ENCODE measurements at regions not wholly inside any gene's neighbourhood (a gene's known extent, or its start where the extent isn't known, plus 50 kb on each side); places are given as distances from the start of the nearest gene placed in this dataset.

DNA sequence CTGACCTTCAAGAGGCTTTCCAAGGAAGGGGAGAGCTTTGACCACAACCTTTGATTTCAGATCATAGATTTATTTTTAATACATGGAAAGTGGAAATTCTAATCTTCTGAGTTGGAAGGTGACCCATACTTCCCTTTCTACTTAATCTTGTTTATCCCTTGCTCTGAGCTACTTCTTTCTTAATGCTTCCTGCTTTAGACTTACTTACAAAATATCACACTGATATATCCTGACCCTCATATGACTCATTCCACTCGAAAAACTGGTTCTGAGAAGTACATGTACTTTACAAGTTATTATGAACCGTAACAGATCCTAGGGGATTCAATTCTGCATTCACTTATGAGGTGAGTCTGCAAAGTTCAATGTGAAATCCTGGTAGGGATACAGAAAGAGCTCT, 76.2 kb upstream of the IRS2 start:
- no peaks in the 10 kb centered on the region for H3K36me3 ChIP-seq (replicated peaks)
- H3K4me3 ChIP-seq: no peak overlapping the region
- no peaks in the 10 kb centered on the region for H3K9me3 ChIP-seq
- no peak for DNase-seq (ENCODE audit: low spot score in 2 of 2)
- in situ Hi-C loops (cut with MboI; ENCODE audit: low sequenced_read_pairs): no loop called here
- no peaks in the 10 kb centered on the region for H3K4me1 ChIP-seq
- H3K27me3 ChIP-seq (ENCODE audit: low read depth): no peaks in the 10 kb centered on the region

DNA sequence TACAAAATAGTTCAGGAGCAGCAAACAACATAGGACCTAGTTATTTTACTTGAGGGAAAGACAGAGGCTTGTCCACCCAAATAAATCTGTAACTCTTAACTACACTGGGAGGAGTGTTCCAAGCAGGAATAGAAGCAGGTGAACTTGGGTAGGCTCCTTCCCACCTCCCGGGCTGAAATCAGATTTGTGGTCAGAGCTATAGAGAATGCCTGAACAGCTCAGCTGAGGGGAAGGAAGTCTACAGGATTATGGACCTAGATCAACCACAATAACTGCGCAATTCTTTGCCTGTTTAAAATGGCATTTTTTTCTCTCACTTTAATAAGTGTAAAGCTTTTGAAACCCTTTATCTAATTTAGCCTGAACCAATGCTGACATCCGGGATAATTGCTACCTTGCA, 73.5 kb upstream of the IRS2 start:
- no peaks in the 10 kb centered on the region for H3K9me3 ChIP-seq
- no peaks in the 10 kb centered on the region for H3K36me3 ChIP-seq (replicated peaks)
- no peak overlapping the region for H3K4me3 ChIP-seq
- DNase-seq (ENCODE audit: low spot score in 2 of 2): no peak
- no peaks in the 10 kb centered on the region for H3K27me3 ChIP-seq (ENCODE audit: low read depth)
- H3K4me1 ChIP-seq: no peaks in the 10 kb centered on the region
- in situ Hi-C loops (cut with MboI; ENCODE audit: low sequenced_read_pairs): no loop called here

DNA sequence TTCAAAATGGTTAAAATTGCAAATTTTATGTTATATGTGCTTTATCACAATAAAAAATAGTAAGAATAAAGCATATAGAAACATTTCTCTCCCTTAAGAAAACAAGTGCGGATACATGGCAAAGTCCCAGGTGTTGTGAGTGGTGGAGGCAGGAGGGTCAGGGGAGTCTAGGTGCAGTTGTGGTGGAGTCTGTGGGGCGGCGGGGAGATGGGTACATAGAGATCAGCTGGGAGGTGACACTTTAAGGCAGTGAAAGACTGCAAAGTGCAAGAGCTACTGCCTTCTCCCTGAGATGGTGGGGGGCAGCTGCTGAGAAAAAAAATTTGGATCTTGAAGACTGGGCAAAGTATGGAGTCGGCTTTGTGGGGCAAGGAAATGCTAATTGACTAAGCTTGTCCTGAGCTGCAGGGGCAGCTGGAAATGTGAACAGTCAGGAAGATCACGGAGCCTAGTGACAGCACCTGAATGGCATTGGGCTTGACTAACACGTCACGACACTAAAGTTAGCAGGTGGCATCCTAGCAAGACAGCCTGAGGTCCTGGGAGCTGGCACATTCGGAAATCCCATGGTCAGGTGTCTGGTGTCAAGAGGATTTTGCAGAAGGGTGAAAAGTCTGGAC, 72.9 kb upstream of the IRS2 start:
- Histone ChIP-seq H3K27me3 (ENCODE audit: low read depth) (no peaks in the 10 kb centered on the region), H3K4me1 (no peaks in the 10 kb centered on the region), H3K9me3 (no peaks in the 10 kb centered on the region), H3K4me3 (no peak overlapping the region), H3K36me3 (replicated peaks) (no peaks in the 10 kb centered on the region)
- DNase-seq (ENCODE audit: low spot score in 2 of 2): no peak
- in situ Hi-C loops (cut with MboI; ENCODE audit: low sequenced_read_pairs): no loop called here

DNA sequence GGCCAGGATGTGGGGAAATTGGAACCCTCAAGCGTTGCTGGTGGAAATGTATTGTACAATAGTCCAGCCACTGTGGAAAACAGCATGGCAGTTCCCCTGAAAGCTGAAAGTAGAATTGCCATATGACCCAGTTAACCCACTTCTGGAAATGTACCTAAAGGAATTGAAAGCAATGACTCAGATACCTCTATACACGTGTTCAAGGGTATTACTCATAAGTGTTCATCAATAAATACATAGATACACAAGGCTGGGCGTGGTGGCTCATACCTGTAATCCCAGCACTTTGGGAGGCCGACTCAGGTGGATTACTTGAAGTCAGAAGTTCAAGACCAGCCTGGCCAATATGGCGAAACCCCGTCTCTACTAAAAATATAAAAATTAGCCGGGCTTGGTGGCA, 71.9 kb upstream of the IRS2 start:
- Histone ChIP-seq H3K4me3 (no peak overlapping the region), H3K36me3 (replicated peaks) (no peaks in the 10 kb centered on the region), H3K27me3 (ENCODE audit: low read depth) (no peaks in the 10 kb centered on the region), H3K9me3 (no peaks in the 10 kb centered on the region), H3K4me1 (no peaks in the 10 kb centered on the region)
- in situ Hi-C loops (cut with MboI; ENCODE audit: low sequenced_read_pairs): no loop called here
- DNase-seq (ENCODE audit: low spot score in 2 of 2): no peak

DNA sequence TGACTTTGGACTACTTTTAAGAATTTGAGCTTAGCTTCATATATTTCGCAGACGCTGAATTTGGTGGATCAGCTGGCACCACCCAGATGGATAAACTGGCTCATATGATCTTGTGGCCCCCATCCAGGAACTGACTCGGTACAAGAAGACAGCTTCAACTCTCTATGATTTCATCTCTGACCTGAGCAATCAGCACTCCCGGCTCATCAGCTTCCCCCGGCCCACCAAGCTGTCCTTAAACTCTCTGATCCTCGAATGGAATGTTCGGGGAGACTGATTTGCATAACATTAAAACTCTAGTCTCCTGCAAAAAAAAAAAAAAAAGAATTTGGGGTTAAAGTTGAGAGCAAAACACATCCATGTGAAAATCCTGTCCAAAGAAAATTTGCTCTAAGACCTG, 71.4 kb upstream of the IRS2 start:
- no peak for DNase-seq (ENCODE audit: low spot score in 2 of 2)
- Histone ChIP-seq H3K4me3 (no peak overlapping the region), H3K36me3 (replicated peaks) (no peaks in the 10 kb centered on the region), H3K27me3 (ENCODE audit: low read depth) (no peaks in the 10 kb centered on the region), H3K9me3 (no peaks in the 10 kb centered on the region), H3K4me1 (no peaks in the 10 kb centered on the region)
- in situ Hi-C loops (cut with MboI; ENCODE audit: low sequenced_read_pairs): no loop called here

DNA sequence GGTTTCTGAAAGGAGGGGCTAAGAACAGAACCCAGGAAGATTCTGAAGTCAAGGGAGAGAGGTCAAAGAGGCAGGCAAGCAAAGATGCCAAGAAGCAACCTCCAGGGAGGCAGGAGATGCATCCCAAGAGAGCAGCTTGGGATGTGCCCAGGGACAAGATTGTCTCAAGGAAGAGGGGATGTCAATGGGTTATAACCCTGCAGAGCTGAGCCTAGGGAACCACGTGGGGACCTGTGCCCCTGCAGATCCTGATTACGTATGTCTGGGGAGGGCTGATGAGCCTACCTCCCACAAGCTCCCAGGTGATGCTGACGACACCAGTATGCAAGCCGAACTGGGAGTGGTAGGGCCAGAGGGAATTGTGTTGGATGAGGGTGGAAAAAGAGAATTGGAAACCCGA, 70.9 kb upstream of the IRS2 start:
- in situ Hi-C loops (cut with MboI; ENCODE audit: low sequenced_read_pairs): no loop called here

DNA sequence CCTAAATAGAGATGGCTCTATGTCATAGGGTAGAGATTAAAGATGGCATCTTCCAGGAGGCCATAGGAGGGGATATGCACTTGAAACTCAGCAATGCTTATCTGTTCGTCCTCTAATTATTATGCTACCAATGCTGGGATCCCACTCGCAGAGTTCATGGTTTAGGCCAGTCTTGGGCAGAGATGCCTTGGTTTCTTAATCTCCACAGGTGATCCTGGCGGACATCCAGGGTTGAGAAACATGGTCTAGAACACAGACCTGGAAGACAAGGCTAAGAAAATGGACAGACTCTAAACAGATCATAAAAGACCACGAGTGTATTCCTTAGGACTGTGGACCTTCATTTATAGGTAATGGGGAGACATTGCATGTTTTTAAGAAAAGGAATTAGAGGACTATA, 70.0 kb upstream of the IRS2 start:
- no peak for DNase-seq (ENCODE audit: low spot score in 2 of 2)
- in situ Hi-C loops (cut with MboI; ENCODE audit: low sequenced_read_pairs): no loop called here
- no peaks in the 10 kb centered on the region for H3K9me3 ChIP-seq
- no peaks in the 10 kb centered on the region for H3K4me1 ChIP-seq
- H3K4me3 ChIP-seq: no peak overlapping the region
- no peaks in the 10 kb centered on the region for H3K27me3 ChIP-seq (ENCODE audit: low read depth)
- no peaks in the 10 kb centered on the region for H3K36me3 ChIP-seq (replicated peaks)

More for the DNA sequence above, 70.9 kb upstream of the IRS2 start:
- H3K9me3 ChIP-seq: no peaks in the 10 kb centered on the region
- no peaks in the 10 kb centered on the region for H3K4me1 ChIP-seq
- H3K36me3 ChIP-seq (replicated peaks): no peaks in the 10 kb centered on the region
- no peak for DNase-seq (ENCODE audit: low spot score in 2 of 2)
- H3K4me3 ChIP-seq: no peak overlapping the region
- no peaks in the 10 kb centered on the region for H3K27me3 ChIP-seq (ENCODE audit: low read depth)

DNA sequence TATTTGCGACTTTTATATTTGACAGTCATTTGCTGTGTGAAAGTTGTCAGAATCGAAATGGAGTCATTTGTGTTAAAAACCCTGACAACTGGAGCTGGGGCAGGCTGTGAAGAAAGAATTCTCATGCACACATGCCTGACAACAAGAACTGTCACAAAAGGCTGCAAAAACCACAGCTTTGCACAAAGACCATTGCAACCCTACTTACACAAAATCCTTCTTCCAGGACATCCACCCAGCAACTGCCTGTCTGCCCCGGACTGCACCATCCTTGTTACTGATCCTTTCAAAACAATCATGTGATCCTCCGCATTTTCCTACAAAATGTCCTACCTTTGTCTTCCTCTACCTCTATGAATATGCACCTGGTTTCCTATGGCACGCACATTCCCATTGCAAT, 66.8 kb upstream of the IRS2 start:
- Histone ChIP-seq H3K36me3 (replicated peaks) (no peaks in the 10 kb centered on the region), H3K9me3 (no peaks in the 10 kb centered on the region), H3K4me1 (no peaks in the 10 kb centered on the region), H3K4me3 (no peak overlapping the region), H3K27me3 (ENCODE audit: low read depth) (no peaks in the 10 kb centered on the region)
- DNase-seq (ENCODE audit: low spot score in 2 of 2): no peak
- in situ Hi-C loops (cut with MboI; ENCODE audit: low sequenced_read_pairs): no loop called here

DNA sequence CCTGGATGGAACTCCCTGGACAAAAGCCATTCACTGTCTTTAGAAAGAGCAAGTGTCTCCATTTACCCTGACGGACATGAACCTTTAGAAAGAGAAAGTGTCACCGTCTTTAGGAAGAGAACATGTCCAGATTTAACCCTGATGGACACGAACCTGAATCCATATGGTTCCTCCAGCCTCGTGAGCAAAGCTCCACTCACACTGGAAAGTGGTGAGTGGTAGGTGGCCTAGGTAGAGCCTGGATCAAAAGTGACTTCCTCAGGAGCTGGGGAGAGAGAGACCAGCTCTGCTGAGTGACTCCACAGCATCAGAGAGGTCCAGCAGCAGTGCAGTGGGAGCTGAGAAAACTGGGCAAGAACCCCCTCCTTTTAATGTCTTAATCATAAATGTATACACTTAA, 59.8 kb upstream of the IRS2 start:
- no peaks in the 10 kb centered on the region for H3K4me1 ChIP-seq
- H3K27me3 ChIP-seq (ENCODE audit: low read depth): no peaks in the 10 kb centered on the region
- no peaks in the 10 kb centered on the region for H3K36me3 ChIP-seq (replicated peaks)
- H3K9me3 ChIP-seq: no peaks in the 10 kb centered on the region
- in situ Hi-C loops (cut with MboI; ENCODE audit: low sequenced_read_pairs): no loop called here
- H3K4me3 ChIP-seq: no peak overlapping the region
- no peak for DNase-seq (ENCODE audit: low spot score in 2 of 2)

DNA sequence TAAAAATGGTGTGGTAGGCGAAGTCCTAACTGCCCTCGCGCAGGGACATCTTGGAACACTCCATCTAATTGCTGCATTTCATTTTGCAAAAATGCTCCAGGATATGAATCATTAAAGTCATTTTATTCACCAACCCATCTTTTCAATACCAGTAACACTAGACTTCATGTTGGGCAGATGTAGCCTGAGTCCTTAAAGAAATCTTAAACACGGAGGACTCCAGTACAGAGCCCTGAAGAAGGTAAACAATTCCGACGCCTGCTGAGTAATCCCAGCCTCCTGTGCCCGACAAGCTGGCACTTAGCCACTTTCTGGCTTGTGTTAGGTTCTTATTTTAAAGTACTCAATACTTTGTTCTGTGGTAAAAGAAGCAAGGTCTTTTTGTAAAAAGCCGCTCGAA, 58.0 kb upstream of the IRS2 start:
- Histone ChIP-seq H3K4me1 (no peaks in the 10 kb centered on the region), H3K9me3 (no peaks in the 10 kb centered on the region), H3K27me3 (ENCODE audit: low read depth) (no peaks in the 10 kb centered on the region), H3K36me3 (replicated peaks) (no peaks in the 10 kb centered on the region), H3K4me3 (no peak overlapping the region)
- no peak for DNase-seq (ENCODE audit: low spot score in 2 of 2)
- in situ Hi-C loops (cut with MboI; ENCODE audit: low sequenced_read_pairs): no loop called here

DNA sequence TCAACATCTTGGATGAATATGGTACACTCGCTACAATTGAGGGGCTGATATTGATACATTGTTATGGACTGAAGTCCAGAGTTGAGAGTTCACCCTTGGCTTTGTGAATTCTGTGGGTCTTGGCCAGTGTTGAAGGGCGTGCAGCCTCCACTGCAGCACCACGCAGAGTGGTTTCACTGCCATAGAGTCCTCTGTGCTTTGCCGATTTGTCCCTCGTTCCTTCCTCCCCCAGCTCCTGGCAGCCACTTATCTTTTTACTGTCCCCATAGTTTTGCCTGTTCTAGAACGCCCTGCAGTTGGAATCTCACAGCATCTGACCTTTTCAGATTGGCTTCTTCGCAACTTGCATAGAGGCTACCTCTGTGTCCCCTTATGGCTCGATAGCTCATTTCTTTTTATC, 57.3 kb upstream of the IRS2 start:
- Histone ChIP-seq H3K9me3 (no peaks in the 10 kb centered on the region), H3K36me3 (replicated peaks) (no peaks in the 10 kb centered on the region), H3K4me3 (no peak overlapping the region), H3K4me1 (no peaks in the 10 kb centered on the region), H3K27me3 (ENCODE audit: low read depth) (no peaks in the 10 kb centered on the region)
- in situ Hi-C loops (cut with MboI; ENCODE audit: low sequenced_read_pairs): no loop called here
- DNase-seq (ENCODE audit: low spot score in 2 of 2): no peak

DNA sequence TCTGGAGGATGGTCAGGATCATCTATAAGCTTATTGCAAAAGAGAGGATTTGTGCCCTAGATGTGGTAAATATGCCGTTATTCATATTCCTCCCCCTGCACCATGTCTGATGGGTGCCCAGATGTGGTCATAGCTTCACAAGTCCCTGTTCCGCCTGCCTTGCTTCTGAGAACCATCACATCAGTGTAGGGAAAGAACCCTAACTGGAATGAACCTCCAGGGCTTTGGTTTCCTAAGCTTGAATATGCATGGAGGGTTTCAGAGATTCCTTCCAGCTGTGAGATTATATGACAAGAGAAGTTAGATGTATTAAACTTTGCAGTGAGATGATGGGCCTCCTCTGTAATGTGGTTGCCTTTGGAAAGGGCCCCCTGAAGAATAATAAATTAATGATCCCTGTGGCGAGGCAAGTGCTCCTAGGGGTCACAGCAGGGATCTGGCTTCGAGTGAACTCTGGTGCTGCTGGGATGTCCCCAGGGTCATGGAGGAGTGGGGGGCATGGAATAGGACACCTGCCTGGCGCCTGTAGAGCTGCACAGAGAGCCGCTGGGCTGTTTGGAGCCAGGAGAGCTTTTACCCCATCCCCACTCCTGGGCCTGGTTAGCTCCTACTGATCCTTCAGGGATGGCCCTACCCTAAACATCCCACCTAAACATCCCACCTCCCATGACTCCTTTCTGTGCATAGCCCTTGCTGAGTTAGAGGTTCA, 56.0 kb upstream of the IRS2 start:
- H3K27me3 ChIP-seq (ENCODE audit: low read depth): no peaks in the 10 kb centered on the region
- in situ Hi-C loops (cut with MboI; ENCODE audit: low sequenced_read_pairs): no loop called here
- DNase-seq (ENCODE audit: low spot score in 2 of 2): no peak
- no peaks in the 10 kb centered on the region for H3K4me1 ChIP-seq
- H3K36me3 ChIP-seq (replicated peaks): no peaks in the 10 kb centered on the region
- H3K4me3 ChIP-seq: no peak overlapping the region
- no peaks in the 10 kb centered on the region for H3K9me3 ChIP-seq

DNA sequence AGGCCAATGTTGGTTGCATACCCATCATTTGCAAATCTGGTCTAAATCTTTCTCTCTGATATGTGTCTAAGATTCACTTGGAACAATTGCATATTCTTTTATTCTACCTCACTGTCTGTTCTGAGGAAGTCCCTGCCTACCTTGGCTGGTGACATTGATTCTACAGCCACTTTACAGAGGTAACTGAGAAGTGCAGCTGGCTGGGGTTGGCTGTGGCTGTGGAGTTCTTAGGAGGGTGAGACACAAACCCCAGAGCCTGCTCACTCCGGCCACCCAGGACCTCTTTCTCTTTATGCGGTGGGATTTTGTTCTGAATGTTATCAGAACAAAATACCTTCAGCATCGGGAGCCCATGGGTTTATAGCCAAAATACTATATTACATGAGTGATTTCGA, 54.5 kb upstream of the IRS2 start:
- H3K27me3 ChIP-seq (ENCODE audit: low read depth): no peaks in the 10 kb centered on the region
- no peak for DNase-seq (ENCODE audit: low spot score in 2 of 2)
- H3K4me1 ChIP-seq: no peaks in the 10 kb centered on the region
- H3K4me3 ChIP-seq: no peak overlapping the region
- no peaks in the 10 kb centered on the region for H3K9me3 ChIP-seq
- H3K36me3 ChIP-seq (replicated peaks): no peaks in the 10 kb centered on the region
- in situ Hi-C loops (cut with MboI; ENCODE audit: low sequenced_read_pairs): no loop called here

DNA sequence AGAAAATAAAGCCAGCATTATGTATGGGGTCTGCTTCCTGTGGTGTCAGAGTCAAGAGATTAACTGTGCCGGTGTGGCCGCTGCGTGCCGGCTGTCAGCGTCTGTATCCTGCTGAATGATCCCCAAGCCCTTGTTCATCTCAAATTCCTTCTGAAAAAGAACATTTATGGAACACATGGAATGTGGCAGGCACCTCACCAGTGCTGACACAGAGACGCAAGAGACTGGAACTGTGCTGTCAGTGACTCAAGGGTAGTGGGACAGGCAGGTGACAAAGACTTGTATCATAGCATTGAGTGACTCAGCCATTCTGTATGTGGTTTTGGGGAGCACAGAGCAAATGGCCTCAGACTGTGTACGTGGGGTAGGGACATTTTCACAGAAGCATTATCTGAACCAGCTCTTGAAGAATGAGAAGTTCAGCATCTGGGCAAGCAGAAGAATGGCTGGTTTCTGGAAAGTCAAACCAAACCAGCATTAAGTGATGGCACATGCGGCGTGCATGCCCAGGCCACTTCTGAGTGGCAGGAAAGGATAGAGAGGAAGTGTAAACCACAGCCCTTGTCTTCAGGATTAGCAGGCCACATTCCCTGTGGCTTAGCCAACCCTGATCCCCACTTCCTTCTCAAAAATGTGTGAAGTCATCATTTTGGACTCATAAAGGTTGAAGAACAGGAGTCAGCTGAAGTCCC, 54.0 kb upstream of the IRS2 start:
- in situ Hi-C loops (cut with MboI; ENCODE audit: low sequenced_read_pairs): no loop called here
- no peaks in the 10 kb centered on the region for H3K27me3 ChIP-seq (ENCODE audit: low read depth)
- no peaks in the 10 kb centered on the region for H3K4me1 ChIP-seq
- H3K4me3 ChIP-seq: no peak overlapping the region
- H3K9me3 ChIP-seq: no peaks in the 10 kb centered on the region
- H3K36me3 ChIP-seq (replicated peaks): no peaks in the 10 kb centered on the region
- no peak for DNase-seq (ENCODE audit: low spot score in 2 of 2)

Data from HAP-1 (cell line).